Stimulated activated CD4-positive, alpha-beta T cell treated with anti-CD3 and anti-CD28 coated beads, TNF-alpha, amount 100 ng/mL, for 1 hour (primary cell): ENCODE measurements at regions not wholly inside any gene's neighbourhood (a gene's known extent, or its start where the extent isn't known, plus 50 kb on each side); places are given as distances from the start of the nearest gene placed in this dataset.
"Not testable (repeated sequence)": the region's sequence is repeated elsewhere in the genome, so short reads cannot be mapped to it uniquely, and the experiment has no call there.

Experiments
- DNase-seq, 3 donors: peaks; one replicate each; pipeline ENCODE4 v3.0.0-alpha.2; 2020; ENCODE audit warnings: low read depth in 3 of 3, low spot score in 1 of 3

- no peak for DNase-seq
These were observed 114.6 kb upstream of the JARID2 start for GRCh38 chr6:15131234-15131633.

DNA sequence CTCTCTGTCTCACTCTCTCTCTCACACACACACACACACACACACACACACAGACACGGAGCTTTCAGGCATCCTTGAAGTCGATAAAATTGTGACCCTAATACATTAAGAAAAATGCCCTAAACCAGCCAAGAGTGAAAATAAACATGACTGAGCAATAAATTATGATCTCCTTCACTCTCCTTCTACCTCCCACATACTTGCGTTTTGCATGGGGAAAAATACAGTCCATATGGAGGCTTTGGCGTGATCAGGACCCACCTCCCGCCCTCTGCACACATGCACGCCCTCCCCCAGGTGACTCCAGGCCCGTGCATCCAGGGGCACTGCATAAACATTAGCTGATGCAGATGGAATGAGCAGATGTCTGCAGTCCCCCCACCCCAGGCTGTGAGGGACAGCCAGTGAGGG, 114.2 kb upstream of the JARID2 start:
- DNase-seq = no peak

GRCh38 chr6:15132167-15132566, 113.7 kb upstream of the JARID2 start:
- no peak for DNase-seq

DNA sequence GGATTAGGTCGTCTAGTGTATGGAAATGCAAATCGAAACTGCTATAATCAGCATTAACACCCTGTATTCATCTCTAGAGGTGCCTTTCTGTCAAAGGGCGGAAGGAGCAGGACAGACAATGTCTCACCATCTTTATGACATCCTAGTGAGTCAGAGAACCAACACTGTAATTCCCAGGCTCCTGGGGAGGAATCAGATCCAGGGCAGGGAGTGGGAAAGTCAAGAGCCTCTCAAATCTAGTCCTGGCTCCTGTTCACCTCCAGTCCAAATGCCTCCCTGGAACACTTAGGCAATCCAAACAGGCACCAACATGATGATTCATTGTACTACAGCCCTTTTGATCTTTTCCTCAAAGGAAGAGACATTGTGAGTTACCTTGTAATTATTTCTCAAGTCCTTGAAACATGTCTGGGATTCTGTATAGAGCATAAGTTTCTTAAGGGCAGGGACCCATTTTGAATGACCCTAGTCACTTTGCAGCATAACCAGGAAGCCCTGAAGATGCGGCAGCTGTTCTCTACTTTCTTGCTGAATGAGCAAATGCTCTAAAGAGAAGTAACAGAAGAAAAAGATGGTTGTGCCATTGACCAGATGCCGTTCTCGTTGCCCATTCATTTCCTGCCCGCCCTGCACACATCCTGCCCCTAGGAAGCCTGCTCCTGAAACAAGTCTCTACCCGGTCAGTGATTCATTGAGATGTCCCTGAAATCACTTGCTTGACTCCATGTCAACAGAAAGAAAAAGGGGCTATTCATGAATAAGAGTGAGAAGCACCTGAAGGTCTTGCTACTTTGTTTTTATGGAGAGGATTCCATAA, 112.8 kb upstream of the JARID2 start:
- DNase-seq = no peak

DNA sequence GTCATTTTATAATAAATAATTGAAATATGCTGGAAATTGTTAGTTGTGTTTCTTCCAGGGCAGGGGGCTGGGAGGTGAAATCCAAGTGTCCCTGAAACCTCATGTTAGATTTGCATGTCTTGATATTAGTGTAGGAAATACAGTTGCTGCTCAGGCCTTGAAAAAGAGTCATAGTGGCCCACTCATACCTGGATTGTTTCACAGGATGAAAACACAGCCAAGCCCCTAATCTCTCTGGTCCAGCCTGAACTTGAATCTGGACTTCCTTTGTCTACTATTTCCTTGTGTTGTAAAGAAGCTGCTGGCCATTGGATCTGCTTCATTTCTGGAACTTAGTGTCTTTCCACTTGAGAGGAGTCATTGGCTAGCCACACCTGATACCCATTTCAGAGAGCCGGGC, 108.8 kb upstream of the JARID2 start:
- DNase-seq = no peak

GRCh38 chr6:15143086-15143485, 102.8 kb upstream of the JARID2 start:
- no peak for DNase-seq

GRCh38 chr6:15143540-15143939, 102.3 kb upstream of the JARID2 start:
- DNase-seq = no peak

DNA sequence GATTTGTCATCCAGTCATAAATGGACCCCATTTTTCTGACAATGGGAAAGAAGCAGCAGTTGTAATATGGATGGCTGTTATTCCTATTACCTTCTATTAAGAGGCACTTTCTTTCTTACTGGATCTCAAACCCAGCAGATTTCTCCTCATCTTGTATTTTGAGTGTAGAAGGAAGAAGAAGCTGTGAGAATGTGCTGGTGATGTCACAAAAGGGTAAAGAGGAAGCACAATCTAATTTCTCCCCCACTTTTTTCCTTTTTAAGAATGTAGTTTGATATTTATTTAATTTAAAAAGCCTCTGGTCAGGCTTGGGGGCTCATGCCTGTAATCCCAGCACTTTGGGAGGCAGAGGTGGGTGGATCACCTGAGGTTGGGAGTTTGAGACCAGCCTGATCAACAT, 100.0 kb upstream of the JARID2 start:
- DNase-seq = no peak

GRCh38 chr6:15147827-15148226, 98.0 kb upstream of the JARID2 start:
- no peak for DNase-seq

DNA sequence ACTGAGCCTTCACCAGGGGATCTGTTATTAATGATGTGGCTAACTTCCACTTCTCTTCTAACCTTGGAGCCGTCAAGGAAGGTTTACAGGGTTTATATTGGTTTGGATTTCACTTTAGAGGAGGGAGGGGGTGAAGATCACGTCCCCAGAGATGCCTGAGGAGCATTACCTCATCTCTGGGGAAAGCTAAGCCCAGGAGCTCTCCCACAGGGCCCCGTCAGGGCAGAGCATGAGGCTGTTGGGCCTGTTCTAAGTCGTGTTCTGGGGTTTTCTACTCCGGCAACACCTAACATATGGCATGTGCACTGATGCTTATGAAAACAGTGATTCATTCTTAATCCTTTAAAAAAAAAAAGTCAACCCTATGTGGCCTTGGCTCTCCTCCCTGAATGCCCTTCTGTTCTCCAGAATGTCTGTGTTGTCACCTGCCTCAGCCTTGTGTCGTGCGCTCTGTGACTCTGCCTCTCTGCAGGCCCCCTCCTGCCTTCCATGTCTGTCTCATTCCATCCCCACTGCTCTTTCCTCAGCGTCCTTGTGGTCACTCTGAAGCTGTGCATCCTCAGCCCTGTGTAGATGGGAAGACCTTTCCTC, 97.4 kb upstream of the JARID2 start:
- DNase-seq = no peak

DNA sequence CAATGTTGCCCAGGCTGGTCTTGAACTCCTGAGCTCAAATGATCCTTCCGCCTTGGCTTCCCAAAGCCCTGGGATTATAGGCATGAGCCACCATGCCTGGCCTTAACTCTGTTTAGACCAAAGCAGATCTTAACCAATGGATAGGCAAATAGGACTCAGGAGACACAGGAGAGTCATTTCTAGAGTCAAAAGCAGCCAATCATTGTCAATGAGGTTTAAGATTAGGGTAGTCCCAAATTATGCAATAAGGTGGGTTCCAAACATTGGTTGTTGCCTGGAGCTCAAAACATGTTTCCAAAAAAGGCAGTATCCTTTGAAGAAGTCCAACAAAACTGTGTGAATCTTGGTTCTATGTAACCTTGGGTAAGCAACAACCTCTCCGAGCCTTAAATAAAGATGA, 95.7 kb upstream of the JARID2 start:
- no peak for DNase-seq

GRCh38 chr6:15152700-15153099, 93.2 kb upstream of the JARID2 start:
- DNase-seq = no peak

DNA sequence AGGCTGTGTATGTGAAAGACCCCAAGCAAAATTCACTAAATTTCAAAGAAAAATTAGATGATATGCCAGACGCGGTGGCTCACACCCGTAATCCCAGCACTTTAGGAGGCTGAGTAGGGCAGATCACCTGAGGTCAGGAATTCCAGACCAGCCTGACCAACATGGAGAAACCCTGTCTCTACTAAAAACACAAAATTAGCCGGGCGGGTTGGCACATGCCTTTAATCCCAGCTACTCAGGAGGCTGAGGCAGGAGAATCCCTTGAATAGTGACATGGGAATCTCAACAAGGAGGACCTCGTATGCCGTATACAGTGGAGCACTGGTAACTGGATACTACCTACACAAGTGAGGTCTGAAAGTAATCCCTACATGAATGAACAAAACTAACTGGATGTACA, 92.7 kb upstream of the JARID2 start:
- no peak for DNase-seq

- DNase-seq = no peak
These were observed 88.4 kb upstream of the JARID2 start for GRCh38 chr6:15157479-15157878.

DNA sequence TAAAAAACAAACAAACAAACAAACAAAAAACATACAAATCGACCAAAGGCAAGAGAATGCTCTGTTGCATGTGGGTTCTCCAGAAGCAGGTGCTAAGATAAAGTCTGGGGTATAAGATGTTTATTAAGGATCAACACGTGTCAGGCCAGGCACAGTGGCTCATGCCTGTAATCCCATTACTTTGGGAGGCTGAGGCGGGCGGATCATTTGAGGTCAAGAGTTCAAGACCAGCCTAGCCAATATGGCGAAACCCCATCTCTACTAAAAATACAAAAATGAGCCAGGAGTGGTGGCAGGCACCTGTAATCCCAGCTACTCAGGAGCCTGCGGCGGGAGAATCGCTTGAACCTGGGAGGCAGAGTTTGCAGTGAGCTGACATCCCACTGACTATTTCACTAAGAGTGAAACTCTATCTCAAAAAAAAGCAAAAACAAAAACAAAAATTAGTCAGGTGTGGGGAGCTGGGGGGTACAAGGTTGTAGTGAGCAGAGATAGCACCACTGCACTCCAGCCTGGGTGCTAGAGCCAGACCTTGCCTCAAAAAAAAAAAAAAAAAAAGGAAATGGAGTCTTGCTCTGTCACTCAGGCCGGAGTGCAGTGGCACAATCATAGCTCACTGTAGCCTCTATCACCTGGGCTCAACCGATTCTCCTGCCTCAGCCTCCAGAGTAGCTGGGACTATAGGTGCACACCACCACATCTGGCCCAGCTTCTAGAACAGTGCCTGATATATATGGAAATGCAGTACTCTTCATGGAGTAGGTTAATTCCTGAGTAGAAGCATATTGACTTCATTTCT, 86.8 kb upstream of the JARID2 start:
- DNase-seq = no peak

- no peak for DNase-seq
These were observed 85.1 kb upstream of the JARID2 start for GRCh38 chr6:15160812-15161211.

DNA sequence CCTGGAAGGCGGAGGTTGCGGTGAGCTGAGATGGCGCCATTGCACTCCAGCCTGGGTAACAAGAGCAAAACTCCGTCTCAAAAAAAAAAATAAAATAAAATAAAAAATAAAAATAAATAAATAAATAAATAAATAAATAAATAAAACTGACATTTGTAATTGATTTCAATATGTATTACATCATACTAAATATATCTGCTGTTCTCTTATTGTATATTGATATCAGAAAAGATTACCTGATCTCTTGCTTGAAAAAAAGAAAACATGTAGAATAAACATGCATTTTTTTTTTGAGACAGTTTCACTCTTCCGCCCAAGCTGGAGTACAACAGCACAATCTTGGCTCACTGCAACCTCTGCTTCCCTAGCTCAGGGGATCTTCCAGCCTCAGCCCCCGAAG, 81.0 kb upstream of the JARID2 start:
- not testable (repeated sequence) for DNase-seq

- no peak for DNase-seq
These were observed 79.7 kb upstream of the JARID2 start for GRCh38 chr6:15166121-15166520.

DNA sequence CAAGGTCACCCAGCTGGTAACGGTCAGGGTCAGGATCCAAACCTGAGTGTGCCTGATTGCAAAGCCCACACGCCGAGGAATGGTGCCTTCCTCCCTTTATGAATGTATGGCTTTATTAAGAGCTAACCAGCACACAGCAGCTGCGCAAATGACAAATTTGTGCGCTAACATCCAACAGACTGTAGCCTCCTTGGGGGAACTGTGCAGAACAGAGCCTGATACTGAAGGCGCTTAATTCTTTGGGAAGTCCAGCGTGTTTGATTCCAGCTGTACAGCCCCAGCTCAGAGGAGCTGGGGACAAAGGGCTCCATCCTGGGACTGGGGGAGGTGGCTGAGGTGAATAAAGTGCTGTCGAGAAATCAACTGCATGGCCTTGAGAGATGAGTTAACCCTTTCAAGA, 75.7 kb upstream of the JARID2 start:
- DNase-seq = no peak

- DNase-seq = no peak
These were observed 74.8 kb upstream of the JARID2 start for GRCh38 chr6:15171026-15171425.

DNA sequence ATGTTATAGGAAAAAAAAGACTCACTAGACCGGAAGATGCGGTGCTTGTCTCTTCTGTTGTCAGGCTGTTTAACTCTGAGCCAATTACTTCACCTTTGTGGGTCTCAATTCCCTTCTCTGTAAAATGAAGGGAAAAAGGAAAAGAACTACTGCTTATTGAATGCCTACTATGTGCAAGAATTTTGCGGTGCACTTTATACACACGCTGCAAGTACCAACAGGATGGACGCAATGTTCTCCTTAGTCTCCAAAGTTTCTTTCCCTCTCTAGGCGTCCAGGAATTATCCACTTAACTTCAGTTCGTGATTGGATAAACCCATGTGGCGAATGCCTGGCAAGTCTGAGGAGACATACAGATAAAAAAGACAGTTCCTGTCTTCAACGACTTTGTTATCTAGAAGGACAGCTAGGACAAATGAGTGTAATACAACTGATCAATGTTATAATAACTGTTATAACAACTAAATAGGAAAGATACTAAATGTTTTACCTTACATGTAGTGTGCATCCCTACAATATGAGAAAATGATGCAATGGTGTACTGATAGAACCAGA, 69.0 kb upstream of the JARID2 start:
- DNase-seq = no peak

GRCh38 chr6:15183979-15184378, 61.9 kb upstream of the JARID2 start:
- peak in 1 of 3 donors; percentile 23 for DNase-seq
